GM23248 (cell line): ENCODE measurements at regions not wholly inside any gene's neighbourhood (a gene's known extent, or its start where the extent isn't known, plus 50 kb on each side); places are given as distances from the start of the nearest gene placed in this dataset.
A peak's percentile ranks its signal among the peaks of the same experiment; 100 is the strongest.

Experiments
- DNase-seq: peaks from one replicate; pipeline ENCODE4 v3.0.0-alpha.2; 2015
- H2AFZ ChIP-seq: fragments of 200-600 bp; sonication (generic); 2 replicates; pipeline ENCODE4 v1.6.1; 2016; ENCODE audit warnings: antibody characterized with exemption
- H3F3A ChIP-seq: fragments of 200-600 bp; sonication (generic); 2 replicates; pipeline ENCODE4 v1.6.1; 2016; ENCODE audit warnings: mild to moderate bottlenecking, antibody characterized with exemption, mixed run types; ENCODE audit not compliant: insufficient read depth
- H3K27ac ChIP-seq: fragments of 200-600 bp; sonication (generic); 2 replicates; pipeline ENCODE4 v1.5.1; 2016; ENCODE audit warnings: mild to moderate bottlenecking
- H3K27me3 ChIP-seq: fragments of 200-600 bp; sonication (generic); replicated peaks from 2 replicates; pipeline ENCODE4 v1.6.1; 2016; ENCODE audit warnings: mild to moderate bottlenecking; ENCODE audit not compliant: insufficient read depth
- H3K36me3 ChIP-seq: fragments of 200-600 bp; sonication (generic); 2 replicates; pipeline ENCODE4 v1.6.1; 2016; ENCODE audit warnings: low read depth, mild to moderate bottlenecking
- H3K4me1 ChIP-seq: fragments of 200-600 bp; sonication (generic); 2 replicates; pipeline ENCODE4 v1.6.1; 2016; ENCODE audit warnings: mild to moderate bottlenecking; ENCODE audit not compliant: insufficient read depth
- H3K4me2 ChIP-seq: fragments of 200-600 bp; sonication (generic); one replicate; pipeline ENCODE4 v1.6.1; 2016; ENCODE audit warnings: mild to moderate bottlenecking; ENCODE audit not compliant: unreplicated experiment
- H3K4me3 ChIP-seq: fragments of 200-600 bp; sonication (generic); 2 replicates; pipeline ENCODE4 v1.5.1; 2016; ENCODE audit warnings: mild to moderate bottlenecking
- H3K79me2 ChIP-seq: fragments of 200-600 bp; sonication (generic); 2 replicates; pipeline ENCODE4 v1.6.1; 2016; ENCODE audit warnings: mild to moderate bottlenecking; ENCODE audit not compliant: insufficient read depth
- H3K9ac ChIP-seq: fragments of 200-600 bp; sonication (generic); 2 replicates; pipeline ENCODE4 v1.6.1; 2016; ENCODE audit warnings: mild to moderate bottlenecking
- H3K9me2 ChIP-seq: fragments of 200-600 bp; sonication (generic); 2 replicates; pipeline ENCODE4 v1.6.1; 2016; ENCODE audit warnings: mixed run types, mild to moderate bottlenecking, moderate library complexity; ENCODE audit not compliant: insufficient read depth
- H3K9me3 ChIP-seq: fragments of 200-600 bp; sonication (generic); one replicate; pipeline ENCODE4 v1.6.1; 2017; ENCODE audit warnings: low read depth
- H4K20me1 ChIP-seq: fragments of 200-600 bp; sonication (generic); 2 replicates; pipeline ENCODE4 v1.6.0; 2016; ENCODE audit not compliant: insufficient read depth
- EZH2 ChIP-seq: fragments of 200-600 bp; sonication (generic); IDR thresholded peaks from 2 replicates; pipeline ENCODE4 v1.6.1; 2018; ENCODE audit warnings: antibody characterized with exemption, mild to moderate bottlenecking; ENCODE audit not compliant: insufficient read depth, poor library complexity, severe bottlenecking
- EZH2phosphoT487 ChIP-seq: fragments of 200-600 bp; sonication (generic); IDR thresholded peaks from 2 replicates; pipeline ENCODE4 v1.6.1; 2018; ENCODE audit warnings: antibody characterized with exemption, moderate library complexity, mild to moderate bottlenecking, low read depth; ENCODE audit not compliant: insufficient read depth
- WGBS, 2 experiments: methylation state at CpG; one replicate each; pipeline ENCODE4 v1.1.6; 2015 to 2017; ENCODE audit warnings: low lambda C conversion rate in 2 of 2, low coverage in 1 of 2; ENCODE audit errors: missing lambda C conversion rate in 2 of 2; 5-methylcytosine and 5-hydroxymethylcytosine counted together
- in situ Hi-C: fragments of 300-500 bp; cut with MboI; formaldehyde crosslinking; loops from 2 replicates; pipeline ENCODE4 v1.15.0; 2020

DNA sequence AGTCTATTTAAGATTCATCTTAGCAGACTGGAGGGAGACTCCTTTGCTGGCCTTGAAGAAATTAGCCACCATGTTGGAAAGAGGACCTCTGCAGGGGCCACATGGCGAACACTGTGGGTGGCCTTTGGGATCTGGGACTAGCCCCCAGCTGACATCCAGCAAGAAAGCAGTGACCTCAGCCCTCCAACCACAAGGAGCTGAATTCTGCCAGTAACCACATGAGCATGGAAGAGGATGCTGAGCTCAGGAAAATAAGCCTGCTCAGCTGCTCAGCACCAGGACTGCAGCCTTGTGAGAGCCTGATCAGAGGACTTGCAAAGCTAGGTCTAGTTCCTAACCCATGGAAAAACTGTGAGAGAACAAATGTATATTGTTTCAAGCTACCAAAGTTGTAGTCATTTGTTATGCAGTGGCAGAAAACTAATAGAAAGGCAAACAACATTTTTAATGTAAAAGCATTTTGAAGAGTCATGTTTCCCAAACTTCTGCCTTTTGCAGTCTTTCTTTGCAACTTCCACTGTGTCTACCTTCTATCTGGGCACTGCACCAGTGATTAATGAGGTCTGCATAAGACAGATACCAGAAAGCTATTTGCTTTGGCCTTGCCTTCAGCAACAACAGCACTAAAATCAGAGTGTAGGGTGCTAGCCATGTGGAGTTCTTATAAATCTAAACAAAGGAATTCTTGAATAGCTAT is 183.7 kb downstream of the FGFR2 start:
- Histone ChIP-seq H3K9me3 (no peaks in the 10 kb centered on the region), H3F3A (no peaks in the 10 kb centered on the region), H3K4me1 (no peaks in the 10 kb centered on the region), H3K9me2 (no peaks in the 10 kb centered on the region), H3K36me3 (no peaks in the 10 kb centered on the region), H2AFZ (no peak overlapping the region), H3K4me3 (no peak overlapping the region), H3K9ac (no peak overlapping the region), H3K79me2 (no peaks in the 10 kb centered on the region), H3K27ac (no peak overlapping the region), H4K20me1 (no peaks in the 10 kb centered on the region), H3K27me3 (no peaks in the 10 kb centered on the region), H3K4me2 (no peak overlapping the region)
- in situ Hi-C loops = no loop called here
- DNase-seq = no peak
- WGBS, 2 experiments = 7 to 22% methylated on average over 1 of the region's 1 CpG
- TF ChIP-seq EZH2phosphoT487 (no peak), EZH2 (no peak)

- Histone ChIP-seq H3F3A (no peaks in the 10 kb centered on the region), H3K36me3 (no peaks in the 10 kb centered on the region), H3K4me1 (no peaks in the 10 kb centered on the region), H3K27me3 (no peaks in the 10 kb centered on the region), H3K79me2 (no peaks in the 10 kb centered on the region), H3K9me3 (no peaks in the 10 kb centered on the region), H3K9me2 (no peaks in the 10 kb centered on the region), H3K9ac (no peak overlapping the region), H4K20me1 (no peaks in the 10 kb centered on the region), H3K4me3 (no peak overlapping the region), H3K4me2 (no peak overlapping the region), H3K27ac (no peak overlapping the region), H2AFZ (no peak overlapping the region)
- DNase-seq = no peak
- in situ Hi-C loops = no loop called here
- TF ChIP-seq EZH2 = no peak
- TF ChIP-seq EZH2phosphoT487 = no peak
- 5 to 13% methylated on average over 1 of the region's 1 CpG for WGBS, 2 experiments
Measured at GRCh38 chr10:121415063-121415399, 183.2 kb downstream of the FGFR2 start.

- no peak for DNase-seq
- H3F3A ChIP-seq = no peaks in the 10 kb centered on the region
- H3K9ac ChIP-seq = no peak overlapping the region
- H3K4me2 ChIP-seq = no peak overlapping the region
- H3K4me3 ChIP-seq = no peak overlapping the region
- no peak overlapping the region for H2AFZ ChIP-seq
- H3K9me2 ChIP-seq = no peaks in the 10 kb centered on the region
- no peak for TF ChIP-seq EZH2phosphoT487
- H3K27ac ChIP-seq = no peak overlapping the region
- no peaks in the 10 kb centered on the region for H3K9me3 ChIP-seq
- no peaks in the 10 kb centered on the region for H4K20me1 ChIP-seq
- no peaks in the 10 kb centered on the region for H3K36me3 ChIP-seq
- no peaks in the 10 kb centered on the region for H3K79me2 ChIP-seq
- no peaks in the 10 kb centered on the region for H3K4me1 ChIP-seq
- in situ Hi-C loops = no loop called here
- no peaks in the 10 kb centered on the region for H3K27me3 ChIP-seq
- 8 to 17% methylated on average over 1 of the region's 1 CpG for WGBS, 2 experiments
Measured at GRCh38 chr10:121416071-121416470, 182.2 kb downstream of the FGFR2 start.

DNA sequence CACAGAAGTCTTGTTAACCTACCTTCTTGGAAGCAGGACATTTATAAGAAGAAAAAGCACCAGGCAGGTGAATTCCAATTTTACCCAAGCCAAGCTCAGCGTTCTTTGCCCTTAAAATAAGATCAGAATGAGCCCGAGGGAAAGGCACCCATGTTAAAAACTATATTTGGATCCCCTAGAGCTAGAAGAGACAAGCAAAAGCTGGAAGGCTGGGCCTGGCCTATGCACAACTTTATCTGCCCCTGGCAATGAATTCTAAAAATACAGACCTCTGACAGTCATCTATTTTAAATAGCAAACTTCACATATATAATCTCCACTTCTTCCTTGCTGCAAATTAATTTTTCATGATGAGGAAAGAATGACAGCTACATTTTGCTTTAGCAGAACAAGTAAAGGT is 180.9 kb downstream of the FGFR2 start:
- Histone ChIP-seq H3K4me2 (no peak overlapping the region), H2AFZ (no peak overlapping the region), H3F3A (no peaks in the 10 kb centered on the region), H3K36me3 (no peaks in the 10 kb centered on the region), H3K4me3 (no peak overlapping the region), H3K4me1 (no peaks in the 10 kb centered on the region), H3K9ac (no peak overlapping the region), H3K79me2 (no peaks in the 10 kb centered on the region), H3K9me2 (no peaks in the 10 kb centered on the region), H4K20me1 (no peaks in the 10 kb centered on the region), H3K27ac (no peak overlapping the region), H3K9me3 (no peaks in the 10 kb centered on the region), H3K27me3 (no peaks in the 10 kb centered on the region)
- 9% methylated on average over 2 of the region's 2 CpGs for WGBS, 2 experiments
- TF ChIP-seq EZH2phosphoT487 = no peak
- TF ChIP-seq EZH2 = no peak
- in situ Hi-C loops = no loop called here
- DNase-seq = no peak

- Histone ChIP-seq H4K20me1 (no peaks in the 10 kb centered on the region), H3K9ac (no peak overlapping the region), H2AFZ (no peak overlapping the region), H3K9me3 (no peaks in the 10 kb centered on the region), H3K4me1 (no peaks in the 10 kb centered on the region), H3K36me3 (no peaks in the 10 kb centered on the region), H3K27ac (no peak overlapping the region), H3K79me2 (no peaks in the 10 kb centered on the region), H3K27me3 (no peaks in the 10 kb centered on the region), H3F3A (no peaks in the 10 kb centered on the region), H3K4me3 (no peak overlapping the region), H3K4me2 (no peak overlapping the region), H3K9me2 (no peaks in the 10 kb centered on the region)
- WGBS, 2 experiments = 19 to 32% methylated on average over 1 of the region's 1 CpG
- peak; percentile 25 for DNase-seq
- in situ Hi-C loops = no loop called here
- TF ChIP-seq EZH2phosphoT487 (no peak), EZH2 (no peak)
Measured at GRCh38 chr10:121418126-121418777, 180.0 kb downstream of the FGFR2 start.
